ENCODE measurements at regions not wholly inside any gene's neighbourhood (a gene's known extent, or its start where the extent isn't known, plus 50 kb on each side); places are given as distances from the start of the nearest gene placed in this dataset.
"Not testable (repeated sequence)": the region's sequence is repeated elsewhere in the genome, so short reads cannot be mapped to it uniquely, and the experiment has no call there.

GRCh38 chr4:127425851-127426250 lies 206.9 kb upstream of the INTU start:
- DNase-seq = no peak

GRCh38 chr4:127441571-127441970 lies 191.2 kb upstream of the INTU start:
- no peak for DNase-seq

- DNase-seq = no peak
Observed at GRCh38 chr4:127445471-127445870, 187.3 kb upstream of the INTU start.

GRCh38 chr4:127446427-127446885 lies 186.3 kb upstream of the INTU start:
- DNase-seq = no peak

GRCh38 chr4:127448986-127449385 lies 183.8 kb upstream of the INTU start:
- DNase-seq = no peak

- DNase-seq = no peak
Observed at GRCh38 chr4:127449449-127449848, 183.3 kb upstream of the INTU start.

- DNase-seq = no peak
Observed at GRCh38 chr4:127450276-127450675, 182.5 kb upstream of the INTU start.

GRCh38 chr4:127463883-127464282 lies 168.9 kb upstream of the INTU start:
- DNase-seq = no peak

- no peak for DNase-seq
Observed at GRCh38 chr4:127469542-127469941, 163.2 kb upstream of the INTU start.

- DNase-seq = no peak
Observed at GRCh38 chr4:127469959-127470809, 162.6 kb upstream of the INTU start.

GRCh38 chr4:127478271-127478670 lies 154.5 kb upstream of the INTU start:
- not testable (repeated sequence) for DNase-seq

GRCh38 chr4:127479031-127479622 lies 153.6 kb upstream of the INTU start:
- DNase-seq = no peak

- no peak for DNase-seq
Observed at GRCh38 chr4:127482049-127482448, 150.7 kb upstream of the INTU start.

- no peak for DNase-seq
Observed at GRCh38 chr4:127484117-127484516, 148.6 kb upstream of the INTU start.

GRCh38 chr4:127486248-127486647 lies 146.5 kb upstream of the INTU start:
- DNase-seq = no peak

- DNase-seq = no peak
Observed at GRCh38 chr4:127491571-127491970, 141.2 kb upstream of the INTU start.

- DNase-seq = not testable (repeated sequence)
Observed at GRCh38 chr4:127496875-127497274, 135.9 kb upstream of the INTU start.

- DNase-seq = no peak
Observed at GRCh38 chr4:127498366-127498765, 134.4 kb upstream of the INTU start.

- no peak for DNase-seq
Observed at GRCh38 chr4:127500242-127500641, 132.5 kb upstream of the INTU start.

- DNase-seq = peak in 1 of 56 donors; percentile 8
Observed at GRCh38 chr4:127501103-127501502, 131.7 kb upstream of the INTU start.

- no peak for DNase-seq
Observed at GRCh38 chr4:127503111-127503510, 129.6 kb upstream of the INTU start.

- DNase-seq = peak in 6 of 56 donors; percentile 1 to 17 (median 2)
Observed at GRCh38 chr4:127505203-127505602, 127.6 kb upstream of the INTU start.

GRCh38 chr4:127506283-127506682 lies 126.5 kb upstream of the INTU start:
- peak in 1 of 56 donors; percentile 1 for DNase-seq
